IPS DF 19.7 (cell line): ENCODE measurements at regions not wholly inside any gene's neighbourhood (a gene's known extent, or its start where the extent isn't known, plus 50 kb on each side); places are given as distances from the start of the nearest gene placed in this dataset.

ENCODE experiments used
- DNase-seq: peaks from one replicate; pipeline ENCODE4 v3.0.0-alpha.2; 2013; ENCODE audit warnings: low read depth, low spot score

- DNase-seq = no peak
Observed at GRCh38 chr12:130100634-130101362, 61.5 kb upstream of the FZD10 start.

GRCh38 chr12:130101370-130101769 lies 60.9 kb upstream of the FZD10 start:
- no peak for DNase-seq

GRCh38 chr12:130102266-130102665 lies 60.0 kb upstream of the FZD10 start:
- no peak for DNase-seq

GRCh38 chr12:130104571-130105106 lies 57.6 kb upstream of the FZD10 start:
- no peak for DNase-seq

- no peak for DNase-seq
Observed at GRCh38 chr12:130109062-130109945, 53.0 kb upstream of the FZD10 start.

GRCh38 chr12:130110914-130111313 lies 51.4 kb upstream of the FZD10 start:
- DNase-seq = no peak

GRCh38 chr12:130111965-130112496 lies 50.2 kb upstream of the FZD10 start:
- DNase-seq = no peak
